ENCODE measurements at regions not wholly inside any gene's neighbourhood (a gene's known extent, or its start where the extent isn't known, plus 50 kb on each side); places are given as distances from the start of the nearest gene placed in this dataset.

DNA sequence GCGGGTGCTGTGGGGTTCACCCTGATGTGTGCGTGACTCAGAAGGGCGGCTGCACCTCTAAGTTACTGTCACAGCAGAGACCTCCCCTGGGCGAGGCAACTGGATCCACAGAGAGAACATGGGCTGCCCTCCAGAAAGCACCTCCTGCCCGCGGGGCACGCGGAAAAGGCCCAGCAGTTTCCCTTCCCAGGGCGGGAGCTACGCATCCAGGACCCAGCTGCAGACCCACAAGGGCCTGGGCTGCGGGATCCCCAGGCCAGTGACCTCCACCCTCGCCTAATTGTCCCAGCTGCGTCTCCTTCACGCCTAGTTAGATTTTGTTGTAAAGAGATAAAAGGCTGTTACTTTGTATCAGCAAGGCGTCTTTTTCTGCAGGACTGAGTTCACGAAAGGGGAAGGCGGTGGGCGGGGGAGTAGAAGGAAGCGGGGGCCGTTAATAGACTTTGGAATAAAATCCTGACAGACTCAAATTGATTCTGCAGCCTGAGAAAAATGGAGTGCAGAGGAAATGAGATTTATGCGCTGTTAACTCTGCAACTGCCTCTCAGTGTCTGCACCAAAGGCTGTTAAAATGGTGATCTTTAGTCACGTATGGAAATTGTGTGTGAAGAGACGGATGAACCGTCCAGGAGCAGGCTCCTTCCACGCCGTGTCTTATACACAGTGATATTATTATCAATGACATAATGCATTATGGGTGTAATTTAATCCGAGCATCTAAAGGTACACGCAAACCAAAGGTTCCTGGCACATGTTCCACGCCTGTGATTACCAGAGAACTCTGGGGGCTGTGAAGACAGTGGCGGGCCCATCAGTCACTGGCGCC is 65.9 kb upstream of the FBRSL1 start:
- TF ChIP-seq, protein P1, sequence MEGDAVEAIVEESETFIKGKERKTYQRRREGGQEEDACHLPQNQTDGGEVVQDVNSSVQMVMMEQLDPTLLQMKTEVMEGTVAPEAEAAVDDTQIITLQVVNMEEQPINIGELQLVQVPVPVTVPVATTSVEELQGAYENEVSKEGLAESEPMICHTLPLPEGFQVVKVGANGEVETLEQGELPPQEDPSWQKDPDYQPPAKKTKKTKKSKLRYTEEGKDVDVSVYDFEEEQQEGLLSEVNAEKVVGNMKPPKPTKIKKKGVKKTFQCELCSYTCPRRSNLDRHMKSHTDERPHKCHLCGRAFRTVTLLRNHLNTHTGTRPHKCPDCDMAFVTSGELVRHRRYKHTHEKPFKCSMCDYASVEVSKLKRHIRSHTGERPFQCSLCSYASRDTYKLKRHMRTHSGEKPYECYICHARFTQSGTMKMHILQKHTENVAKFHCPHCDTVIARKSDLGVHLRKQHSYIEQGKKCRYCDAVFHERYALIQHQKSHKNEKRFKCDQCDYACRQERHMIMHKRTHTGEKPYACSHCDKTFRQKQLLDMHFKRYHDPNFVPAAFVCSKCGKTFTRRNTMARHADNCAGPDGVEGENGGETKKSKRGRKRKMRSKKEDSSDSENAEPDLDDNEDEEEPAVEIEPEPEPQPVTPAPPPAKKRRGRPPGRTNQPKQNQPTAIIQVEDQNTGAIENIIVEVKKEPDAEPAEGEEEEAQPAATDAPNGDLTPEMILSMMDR (conservative IDR thresholded peaks at IDR 0.05; ENCODE audit: low read depth, low read length) = no peak
- TF ChIP-seq EZH2 (IDR thresholded peaks at IDR 0.05; ENCODE audit: borderline replicate concordance, low read depth, low read length, poor library complexity, severe bottlenecking) = no peak
